Adrenal gland (tissue), 9 donors: ENCODE measurements at regions not wholly inside any gene's neighbourhood (a gene's known extent, or its start where the extent isn't known, plus 50 kb on each side); places are given as distances from the start of the nearest gene placed in this dataset.

Source experiments
- DNase-seq, 7 donors: peaks; one replicate each; pipeline ENCODE4 v3.0.0-alpha.2; 2019 to 2020
- H3K27ac ChIP-seq, 5 donors: fragments of 200-600 bp; sonication (generic) in 4 of 5; 1 replicate in 3 of 5; 2 replicates in 2 of 5; pipeline versions ENCODE4 v1.5.1 to v1.8.0; 2016 to 2020; ENCODE audit warnings: mild to moderate bottlenecking in 1 of 5
- H3K27me3 ChIP-seq: fragments of 200-600 bp; 2 replicates; pipeline ENCODE4 v1.8.0; 2021
- H3K36me3 ChIP-seq, 2 donors: fragments of 200-600 bp; replicated peaks in 1 of 2; 1 replicate in 1 of 2; 2 replicates in 1 of 2; pipeline versions ENCODE4 v1.5.1 to v1.8.0; 2018 to 2022
- H3K4me1 ChIP-seq, 2 donors: fragments of 200-600 bp; replicated peaks in 1 of 2; 1 replicate in 1 of 2; 2 replicates in 1 of 2; pipeline versions ENCODE4 v1.5.1 to v1.8.0; 2018 to 2021
- H3K4me3 ChIP-seq, 4 donors: fragments of 200-600 bp; sonication (generic) in 3 of 4; one replicate each; pipeline ENCODE4 v1.5.1; 2016 to 2018
- H3K9me3 ChIP-seq, 3 donors: fragments of 200-600 bp; sonication (generic) in 1 of 3; replicated peaks in 1 of 3; 1 replicate in 2 of 3; 2 replicates in 1 of 3; pipeline versions ENCODE4 v1.5.1 to v1.8.0; 2016 to 2021
- POLR2A ChIP-seq, 2 donors: fragments of 450-650 bp; IDR thresholded peaks; one replicate each; pipeline ENCODE4 v1.6.1; 2017; ENCODE audit warnings: antibody characterized with exemption in 2 of 2, mild to moderate bottlenecking in 2 of 2, moderate library complexity in 1 of 2
- WGBS, 4 donors: extraction: QIAGEN DNeasy Blood & Tissue Kit in 2 of 4; methylation state at CpG; one replicate each; pipeline versions ENCODE4 v1.1.5 to v1.1.7; 2013 to 2017; 5-methylcytosine and 5-hydroxymethylcytosine counted together
- intact Hi-C, 2 donors: fragments of 100-400 bp; cut with DNase I; formaldehyde crosslinking; loops; one replicate each; pipeline versions ENCODE4 v1.14.1 to v1.15.0; 2022 to 2023
- TF ChIP-seq, protein P1 (sequence below), 6 experiments: fragments of 450-650 bp in 4 of 6; fragments of 200-600 bp in 2 of 6; sonication (generic) in 1 of 6; IDR thresholded peaks; 1 replicate in 5 of 6; 2 replicates in 1 of 6; pipeline versions ENCODE4 v1.5.1 to v1.8.0; 2016 to 2021; ENCODE audit warnings: antibody characterized with exemption in 6 of 6, mild to moderate bottlenecking in 2 of 6, moderate library complexity in 1 of 6
- donor health status: healthy with polysubstance abuse.
- donor health status: Bipolar disorder and iron deficiency.
- donor health status: DM: yes; HTN: yes; CAD: no.
- donor health status: DM: no; HTN: no; CAD: no.
- donor health status: DM: no; HTN: no; CAD: no.

DNA sequence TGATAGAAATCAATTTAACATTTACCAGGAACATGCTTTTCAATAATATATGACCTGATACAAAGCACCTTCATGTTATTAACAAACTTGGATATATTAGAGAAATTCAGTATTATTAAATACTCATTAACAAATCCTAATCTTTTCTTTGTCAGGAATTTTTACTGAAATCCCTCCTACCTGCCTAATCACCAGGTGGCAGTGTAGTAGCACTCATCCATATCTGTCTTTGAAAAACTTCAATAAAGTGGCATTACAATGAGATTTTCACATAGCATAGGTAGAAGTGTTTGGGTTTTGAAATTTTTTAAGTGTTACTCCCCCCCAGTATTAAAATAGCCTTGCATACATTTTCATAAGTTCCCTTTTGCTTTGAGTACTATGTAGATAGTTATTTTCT, 1246.6 kb upstream of the LRRN3 start:
- Histone ChIP-seq H3K36me3 (no peaks in the 10 kb centered on the region), H3K27me3 (no peaks in the 10 kb centered on the region), H3K4me3 (no peak overlapping the region), H3K27ac (no peak overlapping the region), H3K4me1 (no peaks in the 10 kb centered on the region), H3K9me3 (no peaks in the 10 kb centered on the region)
- no peak for TF ChIP-seq POLR2A (IDR thresholded peaks at IDR 0.05)
- TF ChIP-seq, protein P1, sequence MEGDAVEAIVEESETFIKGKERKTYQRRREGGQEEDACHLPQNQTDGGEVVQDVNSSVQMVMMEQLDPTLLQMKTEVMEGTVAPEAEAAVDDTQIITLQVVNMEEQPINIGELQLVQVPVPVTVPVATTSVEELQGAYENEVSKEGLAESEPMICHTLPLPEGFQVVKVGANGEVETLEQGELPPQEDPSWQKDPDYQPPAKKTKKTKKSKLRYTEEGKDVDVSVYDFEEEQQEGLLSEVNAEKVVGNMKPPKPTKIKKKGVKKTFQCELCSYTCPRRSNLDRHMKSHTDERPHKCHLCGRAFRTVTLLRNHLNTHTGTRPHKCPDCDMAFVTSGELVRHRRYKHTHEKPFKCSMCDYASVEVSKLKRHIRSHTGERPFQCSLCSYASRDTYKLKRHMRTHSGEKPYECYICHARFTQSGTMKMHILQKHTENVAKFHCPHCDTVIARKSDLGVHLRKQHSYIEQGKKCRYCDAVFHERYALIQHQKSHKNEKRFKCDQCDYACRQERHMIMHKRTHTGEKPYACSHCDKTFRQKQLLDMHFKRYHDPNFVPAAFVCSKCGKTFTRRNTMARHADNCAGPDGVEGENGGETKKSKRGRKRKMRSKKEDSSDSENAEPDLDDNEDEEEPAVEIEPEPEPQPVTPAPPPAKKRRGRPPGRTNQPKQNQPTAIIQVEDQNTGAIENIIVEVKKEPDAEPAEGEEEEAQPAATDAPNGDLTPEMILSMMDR (IDR thresholded peaks at IDR 0.05), result peak; percentile 16 to 51 (median 32)
- intact Hi-C loops, result loop anchor here in 1 of 2 donors (10.0 kb wide), 1 partner anchor 1890 kb away; no protein-coding TSS in a partner anchor
- no peak for DNase-seq

DNA sequence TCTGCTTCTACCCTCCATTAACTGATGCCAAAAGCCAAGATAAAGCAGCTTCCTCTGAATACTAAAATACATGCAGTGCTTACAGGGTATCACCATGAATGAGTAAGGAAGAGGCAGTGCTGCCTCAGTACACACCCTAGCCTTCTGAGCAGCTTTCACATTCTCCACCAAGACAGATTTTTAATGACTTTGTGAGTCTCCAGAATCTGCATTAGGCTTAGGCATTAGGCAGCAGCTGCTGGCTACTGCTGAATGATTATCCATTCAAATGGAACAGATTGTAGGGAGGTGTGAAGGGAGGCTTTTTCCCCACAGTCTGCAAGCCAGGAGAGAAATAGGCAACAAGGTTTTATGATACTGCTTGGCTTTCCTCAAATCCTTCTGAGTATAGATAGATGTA, 1226.7 kb upstream of the LRRN3 start:
- DNase-seq, result no peak
- H3K4me1 ChIP-seq, result no peaks in the 10 kb centered on the region
- intact Hi-C loops, result no loop called here
- no peaks in the 10 kb centered on the region for H3K9me3 ChIP-seq
- no peak overlapping the region for H3K27ac ChIP-seq
- H3K4me3 ChIP-seq, result no peak overlapping the region
- H3K27me3 ChIP-seq, result no peaks in the 10 kb centered on the region
- TF ChIP-seq, protein P1 (IDR thresholded peaks at IDR 0.05), result no peak
- TF ChIP-seq POLR2A (IDR thresholded peaks at IDR 0.05), result no peak
- no peaks in the 10 kb centered on the region for H3K36me3 ChIP-seq

DNA sequence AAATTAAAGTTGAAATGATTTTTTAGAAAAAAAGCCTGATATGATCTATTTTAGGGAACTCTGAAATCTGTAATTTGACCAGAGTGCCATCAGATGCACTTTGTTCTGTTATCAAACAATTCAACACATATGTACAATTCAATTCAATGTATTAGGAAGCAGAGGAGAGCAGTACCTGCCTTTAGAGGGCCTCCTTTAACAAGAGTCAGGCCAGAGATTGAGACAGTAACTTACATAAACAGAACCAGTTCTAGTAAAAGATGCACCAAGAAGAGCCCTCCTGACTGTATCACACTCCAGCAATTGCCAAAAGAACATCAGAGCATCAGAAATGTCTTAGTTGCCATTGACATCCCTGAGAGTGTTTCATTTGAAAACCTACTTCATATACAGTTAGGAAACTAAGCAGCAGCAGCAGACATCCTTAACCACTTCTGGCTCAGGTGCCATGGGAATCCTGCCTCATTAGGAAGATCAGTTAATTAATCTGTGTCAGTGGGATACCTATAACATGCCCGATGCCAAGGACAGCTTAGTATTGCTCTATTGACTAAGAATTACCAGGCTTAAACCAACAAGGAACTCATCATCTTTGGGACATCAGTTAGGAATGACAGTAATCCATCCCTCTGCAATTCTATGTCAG, 1222.6 kb upstream of the LRRN3 start:
- TF ChIP-seq POLR2A (IDR thresholded peaks at IDR 0.05), result no peak
- TF ChIP-seq, protein P1 (IDR thresholded peaks at IDR 0.05), result no peak
- no peak for DNase-seq
- intact Hi-C loops, result no loop called here
- Histone ChIP-seq H3K4me1 (no peaks in the 10 kb centered on the region), H3K36me3 (no peaks in the 10 kb centered on the region), H3K9me3 (no peaks in the 10 kb centered on the region), H3K27ac (no peak overlapping the region), H3K4me3 (no peak overlapping the region), H3K27me3 (no peaks in the 10 kb centered on the region)
- WGBS, 4 donors, result 29 to 69% (median 52%) methylated on average over 1 of the region's 1 CpG

DNA sequence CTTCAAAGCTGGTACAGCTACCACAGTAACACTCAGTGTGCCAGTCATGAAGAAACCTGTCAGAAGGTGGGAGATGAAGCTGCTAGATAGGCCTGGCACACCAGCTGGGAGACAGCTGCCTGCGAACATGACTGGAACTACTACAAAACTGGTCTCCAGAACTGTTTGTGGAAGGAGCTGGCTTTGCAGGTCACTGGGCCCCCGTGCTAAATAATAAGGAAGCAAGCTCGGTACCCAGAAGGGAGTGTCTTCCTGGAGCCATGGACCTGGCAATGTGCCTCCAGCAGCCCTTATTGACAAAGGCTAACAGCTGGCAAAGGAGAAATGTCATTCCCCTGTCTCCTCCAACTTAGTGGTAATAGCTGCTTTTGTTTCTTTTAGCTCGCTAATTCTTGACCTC, 1217.6 kb upstream of the LRRN3 start:
- H3K4me3 ChIP-seq, result no peak overlapping the region
- no peak overlapping the region for H3K27ac ChIP-seq
- no peaks in the 10 kb centered on the region for H3K9me3 ChIP-seq
- no peaks in the 10 kb centered on the region for H3K27me3 ChIP-seq
- no peak for DNase-seq
- intact Hi-C loops, result no loop called here
- WGBS, 4 donors, result 62 to 70% (median 65%) methylated on average over 4 of the region's 4 CpGs
- no peaks in the 10 kb centered on the region for H3K4me1 ChIP-seq
- no peaks in the 10 kb centered on the region for H3K36me3 ChIP-seq
- no peak for TF ChIP-seq POLR2A (IDR thresholded peaks at IDR 0.05)
- TF ChIP-seq, protein P1 (IDR thresholded peaks at IDR 0.05), result no peak
